DND-41 (cell line): ENCODE measurements at regions not wholly inside any gene's neighbourhood (a gene's known extent, or its start where the extent isn't known, plus 50 kb on each side); places are given as distances from the start of the nearest gene placed in this dataset.

Experiments used
- ATAC-seq: fragments of 200-7000 bp; cut with Tn5 transposase; 3 replicates; pipeline ENCODE4 v1.9.1; 2021; ENCODE audit warnings: low read depth; ENCODE audit not compliant: insufficient read depth
- DNase-seq: peaks from one replicate; pipeline ENCODE4 v3.0.0-alpha.2; 2020
- H2AFZ ChIP-seq: 2 replicates; pipeline ENCODE4 v1.6.0; 2012; ENCODE audit warnings: low read depth, low read length
- H3K27ac ChIP-seq: 2 replicates; pipeline ENCODE4 v1.5.1; 2012; ENCODE audit warnings: low read length, inconsistent platforms
- H3K27me3 ChIP-seq: fragments of 200-600 bp; sonication (generic); 2 replicates; pipeline ENCODE4 v1.6.0; 2012; ENCODE audit warnings: low read length, mild to moderate bottlenecking, inconsistent platforms; ENCODE audit not compliant: insufficient read depth, poor library complexity
- H3K36me3 ChIP-seq: 2 replicates; pipeline ENCODE4 v1.5.1; 2012; ENCODE audit warnings: low read length, inconsistent platforms; ENCODE audit not compliant: insufficient read depth
- H3K4me1 ChIP-seq: 2 replicates; pipeline ENCODE4 v1.5.1; 2012; ENCODE audit warnings: mild to moderate bottlenecking, low read length; ENCODE audit not compliant: insufficient read depth
- H3K4me2 ChIP-seq: 2 replicates; pipeline ENCODE4 v1.6.0; 2012; ENCODE audit warnings: mild to moderate bottlenecking, moderate library complexity, low read length, inconsistent platforms; ENCODE audit not compliant: insufficient read depth
- H3K4me3 ChIP-seq, 2 experiments: fragments of 200-600 bp in 1 of 2; shearing (Covaris generic) in 1 of 2; 2 replicates each; pipeline ENCODE4 v1.5.1; 2012 to 2016; ENCODE audit warnings: inconsistent platforms in 2 of 2, low read length in 2 of 2, mild to moderate bottlenecking in 2 of 2, low read depth in 1 of 2, moderate library complexity in 1 of 2
- H3K79me2 ChIP-seq: 2 replicates; pipeline ENCODE4 v1.6.0; 2012; ENCODE audit warnings: low read length, inconsistent platforms; ENCODE audit not compliant: insufficient read depth
- H3K9ac ChIP-seq: 2 replicates; pipeline ENCODE4 v1.6.0; 2012; ENCODE audit warnings: low read depth, mild to moderate bottlenecking, inconsistent platforms, low read length, moderate library complexity
- H3K9me3 ChIP-seq: 2 replicates; pipeline ENCODE4 v1.5.1; 2012; ENCODE audit warnings: low read length, moderate library complexity, mild to moderate bottlenecking, inconsistent platforms; ENCODE audit not compliant: insufficient read depth, severe bottlenecking
- H4K20me1 ChIP-seq: 2 replicates; pipeline ENCODE4 v1.6.0; 2012; ENCODE audit warnings: low read length; ENCODE audit not compliant: insufficient read depth
- EZH2 ChIP-seq: IDR thresholded peaks from 3 replicates; pipeline ENCODE4 v1.6.1; 2012; ENCODE audit warnings: borderline replicate concordance, low read depth, mild to moderate bottlenecking, moderate library complexity, low read length, inconsistent platforms; ENCODE audit not compliant: severe bottlenecking
- TF ChIP-seq, protein P1 (sequence below): IDR thresholded peaks from 2 replicates; pipeline ENCODE4 v1.5.1; 2012; ENCODE audit warnings: borderline replicate concordance, low read length, moderate library complexity, mild to moderate bottlenecking; ENCODE audit not compliant: poor library complexity, severe bottlenecking; ENCODE audit errors: extremely low read depth

DNA sequence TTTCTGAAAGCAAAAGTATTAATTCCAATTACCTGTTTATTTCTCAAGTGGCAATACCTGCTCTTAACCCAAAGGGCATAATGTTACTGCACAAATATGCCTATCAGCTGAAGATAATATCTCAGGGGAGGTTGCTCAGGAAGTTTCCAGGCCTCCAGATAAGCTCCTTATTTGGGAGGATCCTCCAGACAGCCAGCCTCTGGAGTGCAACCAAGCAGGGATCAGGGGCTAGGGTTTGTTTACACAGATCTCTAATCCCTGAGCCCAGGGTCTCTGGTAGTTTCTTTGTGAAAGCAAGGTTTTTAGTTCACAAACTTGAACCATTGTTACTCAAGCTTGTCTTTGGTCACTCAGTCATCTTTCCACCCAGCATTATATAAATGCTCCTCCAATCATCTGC lies 124.4 kb downstream of the SLC38A4 start:
- H3K36me3 ChIP-seq, result no peaks in the 10 kb centered on the region
- no peak overlapping the region for H3K4me2 ChIP-seq
- H4K20me1 ChIP-seq, result no peaks in the 10 kb centered on the region
- no peak overlapping the region for H3K4me3 ChIP-seq
- no peaks in the 10 kb centered on the region for H3K27me3 ChIP-seq
- no peak overlapping the region for H3K9ac ChIP-seq
- H3K4me1 ChIP-seq, result no peaks in the 10 kb centered on the region
- DNase-seq, result no peak
- H2AFZ ChIP-seq, result no peak overlapping the region
- TF ChIP-seq, protein P1, sequence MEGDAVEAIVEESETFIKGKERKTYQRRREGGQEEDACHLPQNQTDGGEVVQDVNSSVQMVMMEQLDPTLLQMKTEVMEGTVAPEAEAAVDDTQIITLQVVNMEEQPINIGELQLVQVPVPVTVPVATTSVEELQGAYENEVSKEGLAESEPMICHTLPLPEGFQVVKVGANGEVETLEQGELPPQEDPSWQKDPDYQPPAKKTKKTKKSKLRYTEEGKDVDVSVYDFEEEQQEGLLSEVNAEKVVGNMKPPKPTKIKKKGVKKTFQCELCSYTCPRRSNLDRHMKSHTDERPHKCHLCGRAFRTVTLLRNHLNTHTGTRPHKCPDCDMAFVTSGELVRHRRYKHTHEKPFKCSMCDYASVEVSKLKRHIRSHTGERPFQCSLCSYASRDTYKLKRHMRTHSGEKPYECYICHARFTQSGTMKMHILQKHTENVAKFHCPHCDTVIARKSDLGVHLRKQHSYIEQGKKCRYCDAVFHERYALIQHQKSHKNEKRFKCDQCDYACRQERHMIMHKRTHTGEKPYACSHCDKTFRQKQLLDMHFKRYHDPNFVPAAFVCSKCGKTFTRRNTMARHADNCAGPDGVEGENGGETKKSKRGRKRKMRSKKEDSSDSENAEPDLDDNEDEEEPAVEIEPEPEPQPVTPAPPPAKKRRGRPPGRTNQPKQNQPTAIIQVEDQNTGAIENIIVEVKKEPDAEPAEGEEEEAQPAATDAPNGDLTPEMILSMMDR, result no peak
- ATAC-seq, result no peak
- no peaks in the 10 kb centered on the region for H3K79me2 ChIP-seq
- no peak overlapping the region for H3K27ac ChIP-seq
- H3K9me3 ChIP-seq, result peaks cover 5% of the 10 kb centered on the region

DNA sequence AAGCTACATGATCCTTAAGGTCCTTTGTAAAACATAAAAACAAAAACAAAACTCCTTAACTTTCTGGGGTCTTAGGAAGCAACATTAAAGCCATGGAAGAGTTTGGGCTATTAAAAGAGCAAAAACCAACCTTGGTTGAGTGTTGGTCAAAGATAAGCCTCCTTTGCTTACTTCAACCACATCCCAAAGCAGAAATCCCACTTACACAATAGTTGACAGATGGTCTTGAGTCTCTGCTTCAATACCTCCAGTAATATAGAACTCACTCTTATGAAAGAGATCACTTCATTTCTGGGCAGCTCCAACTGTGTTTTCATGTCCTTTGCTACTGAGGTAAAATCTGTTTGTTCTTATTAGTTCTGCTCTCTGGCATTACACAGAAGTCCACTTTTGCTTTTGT lies 125.8 kb downstream of the SLC38A4 start:
- H3K36me3 ChIP-seq, result no peaks in the 10 kb centered on the region
- H3K27me3 ChIP-seq, result no peaks in the 10 kb centered on the region
- no peak overlapping the region for H3K4me2 ChIP-seq
- H3K9me3 ChIP-seq, result peaks cover 5% of the 10 kb centered on the region
- H4K20me1 ChIP-seq, result no peaks in the 10 kb centered on the region
- H3K9ac ChIP-seq, result no peak overlapping the region
- ATAC-seq (no peak), DNase-seq (no peak)
- no peaks in the 10 kb centered on the region for H3K79me2 ChIP-seq
- H3K4me1 ChIP-seq, result no peaks in the 10 kb centered on the region
- H3K27ac ChIP-seq, result no peak overlapping the region
- H2AFZ ChIP-seq, result no peak overlapping the region
- H3K4me3 ChIP-seq, result no peak overlapping the region
- no peak for TF ChIP-seq EZH2
- TF ChIP-seq, protein P1, result no peak

DNA sequence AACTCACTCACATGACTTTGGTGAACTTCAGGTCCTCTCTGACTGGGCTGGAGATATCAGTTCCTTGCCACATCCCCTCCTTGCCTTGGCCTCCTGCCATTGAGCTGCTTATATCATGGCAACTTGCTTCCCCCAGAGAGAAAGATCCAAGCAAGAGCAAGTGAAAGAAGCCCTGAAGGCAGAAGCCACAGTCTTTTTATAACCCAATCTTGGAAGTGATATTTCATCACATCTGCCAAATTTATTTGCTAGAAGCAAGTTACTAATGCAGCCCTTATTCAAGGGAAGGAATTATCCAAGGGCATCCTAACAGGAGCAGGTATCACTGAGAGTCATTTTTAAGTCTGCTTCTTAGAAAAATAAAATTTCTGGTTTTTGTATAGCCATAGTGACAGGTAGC lies 127.8 kb downstream of the SLC38A4 start:
- TF ChIP-seq, protein P1, result no peak
- TF ChIP-seq EZH2, result no peak
- Histone ChIP-seq H3K4me3 (no peak overlapping the region), H3K36me3 (no peaks in the 10 kb centered on the region), H3K9ac (no peak overlapping the region), H4K20me1 (no peaks in the 10 kb centered on the region), H3K79me2 (no peaks in the 10 kb centered on the region), H3K4me2 (no peak overlapping the region), H3K27ac (no peak overlapping the region), H3K9me3 (peaks cover 5% of the 10 kb centered on the region), H2AFZ (no peak overlapping the region), H3K4me1 (no peaks in the 10 kb centered on the region), H3K27me3 (no peaks in the 10 kb centered on the region)
- ATAC-seq (no peak), DNase-seq (no peak)

DNA sequence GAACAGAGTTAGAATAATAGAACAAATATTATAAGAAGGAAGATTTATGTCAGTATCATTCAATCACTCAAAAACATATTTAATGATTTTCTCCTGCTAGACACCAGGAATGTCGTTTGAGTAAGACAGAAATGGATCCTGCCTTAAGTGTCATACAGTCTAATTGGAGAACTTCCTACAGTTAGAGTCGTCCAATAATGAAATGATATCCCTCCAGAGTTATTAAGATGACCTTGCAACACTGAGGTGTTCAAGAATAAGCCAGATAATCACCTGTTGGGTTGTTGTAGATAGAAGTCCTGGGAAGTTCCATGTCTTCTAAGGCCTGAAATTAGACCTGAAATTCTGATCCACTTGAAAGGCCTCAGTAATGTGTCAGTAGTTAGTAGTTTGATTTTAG lies 132.3 kb downstream of the SLC38A4 start:
- H3K27me3 ChIP-seq, result no peaks in the 10 kb centered on the region
- no peaks in the 10 kb centered on the region for H3K4me1 ChIP-seq
- no peak overlapping the region for H3K27ac ChIP-seq
- no peak overlapping the region for H3K4me3 ChIP-seq
- no peaks in the 10 kb centered on the region for H3K79me2 ChIP-seq
- H2AFZ ChIP-seq, result no peak overlapping the region
- no peak overlapping the region for H3K9ac ChIP-seq
- peaks cover 5% of the 10 kb centered on the region for H3K9me3 ChIP-seq
- H3K4me2 ChIP-seq, result no peak overlapping the region
- TF ChIP-seq, protein P1, result no peak
- no peak for TF ChIP-seq EZH2
- DNase-seq (no peak), ATAC-seq (no peak)
- H3K36me3 ChIP-seq, result no peaks in the 10 kb centered on the region
- H4K20me1 ChIP-seq, result no peaks in the 10 kb centered on the region
